Osteoblast (primary cell): ENCODE measurements at regions not wholly inside any gene's neighbourhood (a gene's known extent, or its start where the extent isn't known, plus 50 kb on each side); places are given as distances from the start of the nearest gene placed in this dataset.

Experiments
- DNase-seq: peaks from one replicate; pipeline ENCODE4 v3.0.0; 2011; ENCODE audit warnings: low spot score, mixed read lengths; ENCODE audit not compliant: insufficient read length; ENCODE audit errors: missing footprints
- H2AFZ ChIP-seq: 2 replicates; pipeline ENCODE4 v1.6.0; 2011; ENCODE audit warnings: mild to moderate bottlenecking, low read length
- H3K27ac ChIP-seq: 2 replicates; pipeline ENCODE4 v1.5.1; 2011; ENCODE audit warnings: mild to moderate bottlenecking, low read depth, low read length, moderate library complexity
- H3K27me3 ChIP-seq: 2 replicates; pipeline ENCODE4 v1.6.0; 2012; ENCODE audit warnings: mild to moderate bottlenecking, control low read depth, inconsistent platforms, low read length, moderate library complexity; ENCODE audit not compliant: insufficient read depth
- H3K36me3 ChIP-seq: 2 replicates; pipeline ENCODE4 v1.5.1; 2011; ENCODE audit warnings: mild to moderate bottlenecking, low read length, control low read depth, moderate library complexity; ENCODE audit not compliant: insufficient read depth
- H3K4me1 ChIP-seq: 2 replicates; pipeline ENCODE4 v1.5.1; 2011; ENCODE audit warnings: mild to moderate bottlenecking, low read length, control low read depth, moderate library complexity; ENCODE audit not compliant: insufficient read depth
- H3K4me2 ChIP-seq: 2 replicates; pipeline ENCODE4 v1.6.0; 2011; ENCODE audit warnings: mild to moderate bottlenecking, low read length; ENCODE audit not compliant: insufficient read depth
- H3K4me3 ChIP-seq: fragments of 200-600 bp; sonication (generic); 3 replicates; pipeline ENCODE4 v1.5.1; 2012; ENCODE audit warnings: mild to moderate bottlenecking, low read length, inconsistent platforms; ENCODE audit not compliant: insufficient read depth
- H3K79me2 ChIP-seq: 2 replicates; pipeline ENCODE4 v1.6.0; 2012; ENCODE audit warnings: mild to moderate bottlenecking, low read length, control low read depth, inconsistent platforms; ENCODE audit not compliant: insufficient read depth
- H3K9me3 ChIP-seq: 2 replicates; pipeline ENCODE4 v1.5.1; 2011; ENCODE audit warnings: low read depth, low read length, control low read depth
- H4K20me1 ChIP-seq: 2 replicates; pipeline ENCODE4 v1.6.0; 2012; ENCODE audit warnings: mild to moderate bottlenecking, low read length, control low read depth; ENCODE audit not compliant: insufficient read depth
- CTCF ChIP-seq: IDR thresholded peaks from 2 replicates; pipeline ENCODE4 v1.5.1; 2011; ENCODE audit warnings: mild to moderate bottlenecking, low read depth, low read length, moderate library complexity; ENCODE audit errors: extremely low read depth

- H3K4me1 ChIP-seq: no peaks in the 10 kb centered on the region
- no peak overlapping the region for H3K27ac ChIP-seq
- TF ChIP-seq CTCF: no peak
- no peaks in the 10 kb centered on the region for H3K36me3 ChIP-seq
- no peaks in the 10 kb centered on the region for H3K79me2 ChIP-seq
- no peak for DNase-seq
- H3K4me3 ChIP-seq: no peak overlapping the region
- H3K27me3 ChIP-seq: no peaks in the 10 kb centered on the region
- H3K9me3 ChIP-seq: no peaks in the 10 kb centered on the region
- no peak overlapping the region for H2AFZ ChIP-seq
- H4K20me1 ChIP-seq: no peaks in the 10 kb centered on the region
- no peak overlapping the region for H3K4me2 ChIP-seq
Observed at GRCh38 chr7:48872548-48872947, 51.8 kb upstream of the CDC14C start.
